ENCODE measurements at regions not wholly inside any gene's neighbourhood (a gene's known extent, or its start where the extent isn't known, plus 50 kb on each side); places are given as distances from the start of the nearest gene placed in this dataset.

DNA sequence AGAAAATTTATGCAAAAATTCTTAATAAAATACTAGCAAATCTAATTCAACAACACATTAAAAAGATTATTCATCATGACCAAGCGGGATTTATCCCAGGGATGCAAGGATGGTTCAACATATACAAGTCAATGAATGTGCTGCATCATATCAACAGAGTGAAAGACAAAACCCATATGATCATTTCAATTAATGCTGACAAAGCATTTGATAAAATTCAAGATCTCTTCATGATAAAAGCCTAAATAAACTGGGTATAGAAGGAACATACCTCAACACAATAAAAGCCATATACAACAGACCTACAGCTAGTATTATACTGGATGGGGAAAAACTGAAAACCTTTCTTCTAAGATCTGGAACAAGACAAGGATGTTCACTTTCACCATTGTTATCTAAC lies 89.7 kb downstream of the KBTBD8 start:
- peaks cover 12% of the 10 kb centered on the region for H3K36me3 ChIP-seq (ENCODE audit: insufficient read depth, low read length)
- H3K4me1 ChIP-seq (ENCODE audit: insufficient read depth, low read length, poor library complexity, severe bottlenecking), result peaks cover 13% of the 10 kb centered on the region
- no peak overlapping the region for H3K27ac ChIP-seq (ENCODE audit: low read depth, low read length, poor library complexity, severe bottlenecking)
- no peak overlapping the region for H3K4me3 ChIP-seq (ENCODE audit: low read depth, low read length, poor library complexity, severe bottlenecking)
- TF ChIP-seq EZH2phosphoT487 (IDR thresholded peaks at IDR 0.05; ENCODE audit: borderline replicate concordance, low read depth, low read length), result no peak
- TF ChIP-seq, protein P1, sequence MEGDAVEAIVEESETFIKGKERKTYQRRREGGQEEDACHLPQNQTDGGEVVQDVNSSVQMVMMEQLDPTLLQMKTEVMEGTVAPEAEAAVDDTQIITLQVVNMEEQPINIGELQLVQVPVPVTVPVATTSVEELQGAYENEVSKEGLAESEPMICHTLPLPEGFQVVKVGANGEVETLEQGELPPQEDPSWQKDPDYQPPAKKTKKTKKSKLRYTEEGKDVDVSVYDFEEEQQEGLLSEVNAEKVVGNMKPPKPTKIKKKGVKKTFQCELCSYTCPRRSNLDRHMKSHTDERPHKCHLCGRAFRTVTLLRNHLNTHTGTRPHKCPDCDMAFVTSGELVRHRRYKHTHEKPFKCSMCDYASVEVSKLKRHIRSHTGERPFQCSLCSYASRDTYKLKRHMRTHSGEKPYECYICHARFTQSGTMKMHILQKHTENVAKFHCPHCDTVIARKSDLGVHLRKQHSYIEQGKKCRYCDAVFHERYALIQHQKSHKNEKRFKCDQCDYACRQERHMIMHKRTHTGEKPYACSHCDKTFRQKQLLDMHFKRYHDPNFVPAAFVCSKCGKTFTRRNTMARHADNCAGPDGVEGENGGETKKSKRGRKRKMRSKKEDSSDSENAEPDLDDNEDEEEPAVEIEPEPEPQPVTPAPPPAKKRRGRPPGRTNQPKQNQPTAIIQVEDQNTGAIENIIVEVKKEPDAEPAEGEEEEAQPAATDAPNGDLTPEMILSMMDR (conservative IDR thresholded peaks at IDR 0.05; ENCODE audit: low read length), result no peak
- intact Hi-C loops (cut with micrococcal nuclease; ENCODE audit: unreplicated experiment), result no loop called here
- ChIA-PET POLR2A (interaction anchor here (0.6 to 1.2 kb wide), 2 partner anchors 8 to 388 kb away, joined by 3 read pairs; no protein-coding TSS in a partner anchor), CTCF (ENCODE audit: unreplicated experiment) (no interaction called here)
- H3K79me2 ChIP-seq (ENCODE audit: insufficient read depth, low read depth, low read length), result no peaks in the 10 kb centered on the region
- DNase-seq (ENCODE audit: low spot score), result no peak
- H2AFZ ChIP-seq (ENCODE audit: low read length), result no peak overlapping the region
- no peak overlapping the region for H3K4me2 ChIP-seq (ENCODE audit: low read length)
- no peaks in the 10 kb centered on the region for H4K20me1 ChIP-seq (ENCODE audit: insufficient read depth, low read length)
- no peaks in the 10 kb centered on the region for H3K9me2 ChIP-seq (ENCODE audit: insufficient read depth, low read length)
- BruUV-seq (replicated peaks), result no TSS peak
- H3K9me3 ChIP-seq (ENCODE audit: low read length), result peaks cover 33% of the 10 kb centered on the region

DNA sequence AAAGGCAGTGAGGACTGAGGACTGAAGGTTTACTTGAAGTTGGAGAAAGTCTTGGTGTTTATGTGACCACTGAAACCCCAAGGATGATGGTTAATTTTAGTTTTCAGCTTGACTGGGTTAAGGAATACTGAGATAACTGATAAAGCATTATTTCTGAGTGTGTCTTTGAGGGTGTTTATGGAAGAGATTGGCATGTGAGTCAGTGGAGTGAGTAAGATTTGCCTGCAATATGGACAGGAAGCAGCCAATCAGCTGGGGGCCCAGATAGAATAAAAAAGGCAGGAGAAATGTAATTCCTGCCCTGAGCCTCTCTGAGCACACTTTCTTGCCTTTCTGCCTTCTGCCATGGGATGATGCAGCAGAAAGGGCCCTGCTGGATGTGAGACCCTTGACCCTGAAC lies 92.4 kb downstream of the KBTBD8 start:
- intact Hi-C loops (cut with micrococcal nuclease; ENCODE audit: unreplicated experiment), result no loop called here
- no peak for DNase-seq (ENCODE audit: low spot score)
- ChIA-PET POLR2A (no interaction called here), CTCF (ENCODE audit: unreplicated experiment) (no interaction called here)
- Histone ChIP-seq H3K79me2 (ENCODE audit: insufficient read depth, low read depth, low read length) (no peaks in the 10 kb centered on the region), H3K36me3 (ENCODE audit: insufficient read depth, low read length) (no peaks in the 10 kb centered on the region; the same call in 1 of the 2 replicates), H3K4me1 (ENCODE audit: insufficient read depth, low read length, poor library complexity, severe bottlenecking) (no peaks in the 10 kb centered on the region), H3K4me3 (ENCODE audit: low read depth, low read length, poor library complexity, severe bottlenecking) (no peak overlapping the region), H3K4me2 (ENCODE audit: low read length) (no peak overlapping the region), H3K27ac (ENCODE audit: low read depth, low read length, poor library complexity, severe bottlenecking) (no peak overlapping the region), H3K9me2 (ENCODE audit: insufficient read depth, low read length) (no peaks in the 10 kb centered on the region), H2AFZ (ENCODE audit: low read length) (no peak overlapping the region), H4K20me1 (ENCODE audit: insufficient read depth, low read length) (no peaks in the 10 kb centered on the region), H3K9me3 (ENCODE audit: low read length) (peaks cover 18% of the 10 kb centered on the region; the same call in 1 of the 2 replicates)
- TF ChIP-seq, protein P1 (conservative IDR thresholded peaks at IDR 0.05; ENCODE audit: low read length), result no peak
- no peak for TF ChIP-seq EZH2phosphoT487 (IDR thresholded peaks at IDR 0.05; ENCODE audit: borderline replicate concordance, low read depth, low read length)
- BruUV-seq (replicated peaks), result no TSS peak

DNA sequence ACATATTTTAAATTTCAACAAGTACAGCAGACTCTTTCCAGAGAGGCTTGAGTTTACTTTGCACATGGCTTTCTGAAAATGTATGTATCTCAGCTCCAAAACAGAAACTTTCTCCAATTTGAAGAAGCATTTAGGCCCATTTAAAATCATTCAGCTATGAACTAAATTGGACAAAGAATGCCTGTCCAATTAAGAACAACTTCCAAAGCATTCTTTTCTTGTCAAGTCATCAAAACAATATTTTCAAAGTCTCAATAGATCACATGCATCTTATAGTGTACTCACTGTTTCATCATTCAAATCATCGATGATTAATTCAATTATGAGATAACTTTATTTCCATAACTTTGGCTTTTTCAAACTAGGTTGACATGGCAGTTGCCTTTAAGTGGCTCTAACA lies 95.2 kb downstream of the KBTBD8 start:
- Histone ChIP-seq H3K4me3 (ENCODE audit: low read depth, low read length, poor library complexity, severe bottlenecking) (no peak overlapping the region), H4K20me1 (ENCODE audit: insufficient read depth, low read length) (no peaks in the 10 kb centered on the region), H3K27ac (ENCODE audit: low read depth, low read length, poor library complexity, severe bottlenecking) (no peak overlapping the region), H3K9me2 (ENCODE audit: insufficient read depth, low read length) (no peaks in the 10 kb centered on the region), H3K36me3 (ENCODE audit: insufficient read depth, low read length) (no peaks in the 10 kb centered on the region), H3K4me1 (ENCODE audit: insufficient read depth, low read length, poor library complexity, severe bottlenecking) (no peaks in the 10 kb centered on the region), H3K4me2 (ENCODE audit: low read length) (no peak overlapping the region), H2AFZ (ENCODE audit: low read length) (no peak overlapping the region), H3K79me2 (ENCODE audit: insufficient read depth, low read depth, low read length) (no peaks in the 10 kb centered on the region), H3K9me3 (ENCODE audit: low read length) (0 out of 2 replicates have a peak, but pooled peaks cover under 1% of the 10 kb centered on the region)
- no TSS peak for BruUV-seq (replicated peaks)
- intact Hi-C loops (cut with micrococcal nuclease; ENCODE audit: unreplicated experiment), result no loop called here
- POLR2A ChIA-PET, result no interaction called here
- no peak for TF ChIP-seq EZH2phosphoT487 (IDR thresholded peaks at IDR 0.05; ENCODE audit: borderline replicate concordance, low read depth, low read length)
- TF ChIP-seq, protein P1 (conservative IDR thresholded peaks at IDR 0.05; ENCODE audit: low read length), result no peak
- CTCF ChIA-PET (ENCODE audit: unreplicated experiment), result no interaction called here
- DNase-seq (ENCODE audit: low spot score), result no peak
